ENCODE measurements at regions not wholly inside any gene's neighbourhood (a gene's known extent, or its start where the extent isn't known, plus 50 kb on each side); places are given as distances from the start of the nearest gene placed in this dataset.
"Not testable (repeated sequence)": the region's sequence is repeated elsewhere in the genome, so short reads cannot be mapped to it uniquely, and the experiment has no call there.

GRCh38 chr1:228945885-228946284 lies 210.6 kb downstream of the RHOU start:
- H3K4me1 Mint-ChIP-seq (ENCODE audit: low read depth) = no peaks in the 10 kb centered on the region
- no peak for ATAC-seq (replicated peaks in 1 of 2)
- H3K27me3 Mint-ChIP-seq (ENCODE audit: low read depth) = no peaks in the 10 kb centered on the region
- no peak overlapping the region for H3K4me3 Mint-ChIP-seq
- no peak for DNase-seq
- H3K36me3 Mint-ChIP-seq (ENCODE audit: insufficient read depth in 2 of 2) = no peaks in the 10 kb centered on the region
- no peak overlapping the region for H3K27ac Mint-ChIP-seq
- H3K9me3 Mint-ChIP-seq = no peaks in the 10 kb centered on the region

GRCh38 chr1:228949617-228950016 lies 214.3 kb downstream of the RHOU start:
- H3K9me3 Mint-ChIP-seq; H3K36me3 Mint-ChIP-seq (ENCODE audit: insufficient read depth in 2 of 2); ATAC-seq (replicated peaks in 1 of 2); DNase-seq; H3K4me3 Mint-ChIP-seq; H3K27me3 Mint-ChIP-seq (ENCODE audit: low read depth); H3K4me1 Mint-ChIP-seq (ENCODE audit: low read depth); H3K27ac Mint-ChIP-seq: not testable (repeated sequence)

- Mint-ChIP-seq H3K36me3 (ENCODE audit: insufficient read depth in 2 of 2) (no peaks in the 10 kb centered on the region), H3K9me3 (no peaks in the 10 kb centered on the region), H3K4me3 (no peak overlapping the region), H3K27me3 (ENCODE audit: low read depth) (no peaks in the 10 kb centered on the region), H3K27ac (no peak overlapping the region), H3K4me1 (ENCODE audit: low read depth) (no peaks in the 10 kb centered on the region)
- DNase-seq = no peak
- ATAC-seq (replicated peaks in 1 of 2) = no peak
Measured at GRCh38 chr1:228953207-228953606, 217.9 kb downstream of the RHOU start.

- DNase-seq, H3K9me3 Mint-ChIP-seq: not testable (repeated sequence)
Measured at GRCh38 chr1:228953808-228954207, 218.5 kb downstream of the RHOU start.

GRCh38 chr1:228955691-228956090 lies 220.4 kb downstream of the RHOU start:
- Mint-ChIP-seq H3K36me3 (ENCODE audit: insufficient read depth in 2 of 2) (no peaks in the 10 kb centered on the region), H3K4me1 (ENCODE audit: low read depth) (no peaks in the 10 kb centered on the region), H3K27ac (no peak overlapping the region), H3K9me3 (no peaks in the 10 kb centered on the region), H3K27me3 (ENCODE audit: low read depth) (no peaks in the 10 kb centered on the region), H3K4me3 (no peak overlapping the region)
- ATAC-seq (replicated peaks in 1 of 2) (no peak), DNase-seq (no peak)

More at GRCh38 chr1:228953808-228954207, 218.5 kb downstream of the RHOU start:
- not testable (repeated sequence) for H3K36me3 Mint-ChIP-seq (ENCODE audit: insufficient read depth in 2 of 2); H3K27ac Mint-ChIP-seq; H3K4me1 Mint-ChIP-seq (ENCODE audit: low read depth); H3K4me3 Mint-ChIP-seq; H3K27me3 Mint-ChIP-seq (ENCODE audit: low read depth); ATAC-seq (replicated peaks in 1 of 2)

GRCh38 chr1:228956864-228957263 lies 221.6 kb downstream of the RHOU start:
- no peaks in the 10 kb centered on the region for H3K27me3 Mint-ChIP-seq (ENCODE audit: low read depth)
- H3K4me3 Mint-ChIP-seq = no peak overlapping the region

GRCh38 chr1:228957535-228957934 lies 222.3 kb downstream of the RHOU start:
- Mint-ChIP-seq H3K36me3 (ENCODE audit: insufficient read depth in 2 of 2) (no peaks in the 10 kb centered on the region), H3K27me3 (ENCODE audit: low read depth) (no peaks in the 10 kb centered on the region), H3K4me3 (no peak overlapping the region), H3K27ac (no peak overlapping the region), H3K9me3 (no peaks in the 10 kb centered on the region), H3K4me1 (ENCODE audit: low read depth) (no peaks in the 10 kb centered on the region)
- ATAC-seq (replicated peaks in 1 of 2) = no peak
- DNase-seq = no peak

More at GRCh38 chr1:228956864-228957263, 221.6 kb downstream of the RHOU start:
- Mint-ChIP-seq H3K9me3 (no peaks in the 10 kb centered on the region), H3K4me1 (ENCODE audit: low read depth) (no peaks in the 10 kb centered on the region), H3K36me3 (ENCODE audit: insufficient read depth in 2 of 2) (no peaks in the 10 kb centered on the region), H3K27ac (no peak overlapping the region)
- ATAC-seq (replicated peaks in 1 of 2) = no peak
- no peak for DNase-seq

- Mint-ChIP-seq H3K9me3 (no peaks in the 10 kb centered on the region), H3K36me3 (ENCODE audit: insufficient read depth in 2 of 2) (no peaks in the 10 kb centered on the region), H3K4me3 (no peak overlapping the region), H3K27ac (no peak overlapping the region), H3K4me1 (ENCODE audit: low read depth) (no peaks in the 10 kb centered on the region), H3K27me3 (ENCODE audit: low read depth) (no peaks in the 10 kb centered on the region)
- DNase-seq = no peak
- no peak for ATAC-seq (replicated peaks in 1 of 2)
Measured at GRCh38 chr1:228958121-228958520, 222.8 kb downstream of the RHOU start.

GRCh38 chr1:228958741-228959140 lies 223.5 kb downstream of the RHOU start:
- Mint-ChIP-seq H3K9me3 (no peaks in the 10 kb centered on the region), H3K36me3 (ENCODE audit: insufficient read depth in 2 of 2) (no peaks in the 10 kb centered on the region), H3K4me3 (no peak overlapping the region), H3K27ac (no peak overlapping the region), H3K4me1 (ENCODE audit: low read depth) (no peaks in the 10 kb centered on the region), H3K27me3 (ENCODE audit: low read depth) (no peaks in the 10 kb centered on the region)
- ATAC-seq (replicated peaks in 1 of 2) (no peak), DNase-seq (no peak)

- no peaks in the 10 kb centered on the region for H3K27me3 Mint-ChIP-seq (ENCODE audit: low read depth)
- no peak overlapping the region for H3K27ac Mint-ChIP-seq
- H3K4me3 Mint-ChIP-seq = no peak overlapping the region
- no peaks in the 10 kb centered on the region for H3K9me3 Mint-ChIP-seq
- no peaks in the 10 kb centered on the region for H3K4me1 Mint-ChIP-seq (ENCODE audit: low read depth)
- no peaks in the 10 kb centered on the region for H3K36me3 Mint-ChIP-seq (ENCODE audit: insufficient read depth in 2 of 2)
- DNase-seq (no peak), ATAC-seq (replicated peaks in 1 of 2) (no peak)
Measured at GRCh38 chr1:228960705-228961104, 225.4 kb downstream of the RHOU start.

GRCh38 chr1:228961511-228961910 lies 226.2 kb downstream of the RHOU start:
- Mint-ChIP-seq H3K9me3 (no peaks in the 10 kb centered on the region), H3K4me1 (ENCODE audit: low read depth) (no peaks in the 10 kb centered on the region), H3K36me3 (ENCODE audit: insufficient read depth in 2 of 2) (no peaks in the 10 kb centered on the region), H3K27ac (no peak overlapping the region), H3K27me3 (ENCODE audit: low read depth) (no peaks in the 10 kb centered on the region), H3K4me3 (no peak overlapping the region)
- DNase-seq = no peak
- ATAC-seq (replicated peaks in 1 of 2) = no peak

- Mint-ChIP-seq H3K36me3 (ENCODE audit: insufficient read depth in 2 of 2) (no peaks in the 10 kb centered on the region), H3K27me3 (ENCODE audit: low read depth) (no peaks in the 10 kb centered on the region), H3K4me3 (no peak overlapping the region), H3K27ac (no peak overlapping the region), H3K9me3 (no peaks in the 10 kb centered on the region), H3K4me1 (ENCODE audit: low read depth) (no peaks in the 10 kb centered on the region)
- DNase-seq = no peak
- ATAC-seq (replicated peaks in 1 of 2) = no peak
Measured at GRCh38 chr1:228963795-228964177, 228.5 kb downstream of the RHOU start.

- no peak for ATAC-seq (replicated peaks in 1 of 2)
- Mint-ChIP-seq H3K4me1 (ENCODE audit: low read depth) (no peaks in the 10 kb centered on the region), H3K27ac (no peak overlapping the region), H3K9me3 (no peaks in the 10 kb centered on the region), H3K27me3 (ENCODE audit: low read depth) (no peaks in the 10 kb centered on the region), H3K4me3 (no peak overlapping the region), H3K36me3 (ENCODE audit: insufficient read depth in 2 of 2) (no peaks in the 10 kb centered on the region)
- no peak for DNase-seq
Measured at GRCh38 chr1:228964178-228965089, 229.2 kb downstream of the RHOU start.
